ENCODE measurements at regions not wholly inside any gene's neighbourhood (a gene's known extent, or its start where the extent isn't known, plus 50 kb on each side); places are given as distances from the start of the nearest gene placed in this dataset.
"Not testable (repeated sequence)": the region's sequence is repeated elsewhere in the genome, so short reads cannot be mapped to it uniquely, and the experiment has no call there.

DNA sequence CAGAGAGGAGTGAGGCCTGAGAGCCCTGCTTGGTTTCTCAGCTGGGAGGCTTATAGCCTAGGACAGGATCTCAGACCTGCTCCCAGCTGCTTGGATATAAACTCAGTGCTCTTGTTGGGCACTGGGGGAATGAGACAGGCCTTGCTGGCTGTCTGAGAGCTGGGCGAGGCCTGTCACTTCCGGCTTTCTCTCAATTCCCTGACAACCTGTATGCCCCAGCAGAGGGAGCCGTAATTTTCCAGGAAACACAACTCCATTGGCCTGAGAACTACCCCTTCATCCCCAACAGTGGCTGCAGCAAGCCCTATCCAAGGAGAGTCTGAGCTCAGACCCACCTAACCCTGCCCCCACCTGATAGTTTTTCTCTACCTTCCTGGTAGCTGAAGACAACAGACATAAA lies 258.3 kb upstream of the STXBP6 start:
- DNase-seq (ENCODE audit: low spot score): no peak
- TF ChIP-seq, protein P1, sequence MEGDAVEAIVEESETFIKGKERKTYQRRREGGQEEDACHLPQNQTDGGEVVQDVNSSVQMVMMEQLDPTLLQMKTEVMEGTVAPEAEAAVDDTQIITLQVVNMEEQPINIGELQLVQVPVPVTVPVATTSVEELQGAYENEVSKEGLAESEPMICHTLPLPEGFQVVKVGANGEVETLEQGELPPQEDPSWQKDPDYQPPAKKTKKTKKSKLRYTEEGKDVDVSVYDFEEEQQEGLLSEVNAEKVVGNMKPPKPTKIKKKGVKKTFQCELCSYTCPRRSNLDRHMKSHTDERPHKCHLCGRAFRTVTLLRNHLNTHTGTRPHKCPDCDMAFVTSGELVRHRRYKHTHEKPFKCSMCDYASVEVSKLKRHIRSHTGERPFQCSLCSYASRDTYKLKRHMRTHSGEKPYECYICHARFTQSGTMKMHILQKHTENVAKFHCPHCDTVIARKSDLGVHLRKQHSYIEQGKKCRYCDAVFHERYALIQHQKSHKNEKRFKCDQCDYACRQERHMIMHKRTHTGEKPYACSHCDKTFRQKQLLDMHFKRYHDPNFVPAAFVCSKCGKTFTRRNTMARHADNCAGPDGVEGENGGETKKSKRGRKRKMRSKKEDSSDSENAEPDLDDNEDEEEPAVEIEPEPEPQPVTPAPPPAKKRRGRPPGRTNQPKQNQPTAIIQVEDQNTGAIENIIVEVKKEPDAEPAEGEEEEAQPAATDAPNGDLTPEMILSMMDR (IDR thresholded peaks at IDR 0.05; ENCODE audit: borderline replicate concordance, control extremely low read depth, extremely low read depth, insufficient read depth, missing control alignments): no peak
- in situ Hi-C loops (cut with MboI; ENCODE audit: low sequenced_read_pairs, unreplicated experiment): no loop called here

DNA sequence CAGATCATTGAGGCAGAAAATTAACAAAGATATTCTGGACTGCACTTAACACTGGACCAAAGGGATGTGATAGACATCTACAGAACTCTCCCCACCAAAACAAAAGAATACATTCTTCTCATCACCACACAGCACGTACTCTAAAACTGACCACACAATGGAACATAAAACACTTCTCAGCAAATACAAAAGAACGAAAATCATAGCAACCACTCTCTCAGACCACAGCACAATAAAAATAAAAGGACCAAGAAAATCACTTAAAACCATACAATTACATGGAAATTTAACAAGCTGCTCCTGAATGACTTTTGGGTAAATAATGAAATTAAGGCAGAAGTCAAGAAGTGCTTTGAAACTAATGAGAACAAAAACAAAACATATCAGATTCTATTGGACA lies 254.0 kb upstream of the STXBP6 start:
- TF ChIP-seq, protein P1 (IDR thresholded peaks at IDR 0.05; ENCODE audit: borderline replicate concordance, control extremely low read depth, extremely low read depth, insufficient read depth, missing control alignments): no peak
- no peak for DNase-seq (ENCODE audit: low spot score)
- in situ Hi-C loops (cut with MboI; ENCODE audit: low sequenced_read_pairs, unreplicated experiment): no loop called here

DNA sequence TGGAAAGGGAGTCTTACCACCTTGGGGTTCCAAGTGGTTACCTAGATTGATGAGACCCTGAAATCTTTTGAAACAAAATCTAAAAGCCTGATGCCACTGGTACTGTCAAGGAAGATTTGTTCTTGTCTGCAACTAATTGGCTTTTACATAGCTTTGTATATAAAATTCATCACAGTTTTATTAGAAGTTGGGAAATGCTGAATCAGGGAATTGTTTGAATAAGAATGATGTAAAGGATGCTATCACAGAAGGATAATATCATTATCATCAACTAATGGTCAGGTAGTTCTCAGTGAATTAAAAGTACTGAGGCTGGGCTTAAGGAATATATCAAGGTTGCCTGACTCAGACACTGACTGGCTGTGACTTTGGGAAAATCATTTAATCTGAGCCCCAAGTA lies 248.3 kb upstream of the STXBP6 start:
- DNase-seq (ENCODE audit: low spot score): no peak
- TF ChIP-seq, protein P1 (IDR thresholded peaks at IDR 0.05; ENCODE audit: borderline replicate concordance, control extremely low read depth, extremely low read depth, insufficient read depth, missing control alignments): no peak
- in situ Hi-C loops (cut with MboI; ENCODE audit: low sequenced_read_pairs, unreplicated experiment): no loop called here

- in situ Hi-C loops (cut with MboI; ENCODE audit: low sequenced_read_pairs, unreplicated experiment): not testable (repeated sequence)
Measured at GRCh38 chr14:25290154-25290553, 240.2 kb upstream of the STXBP6 start.

GRCh38 chr14:25274529-25274928 lies 224.6 kb upstream of the STXBP6 start:
- in situ Hi-C loops (cut with MboI; ENCODE audit: low sequenced_read_pairs, unreplicated experiment): no loop called here
- no peak for DNase-seq (ENCODE audit: low spot score)
- TF ChIP-seq, protein P1 (IDR thresholded peaks at IDR 0.05; ENCODE audit: borderline replicate concordance, control extremely low read depth, extremely low read depth, insufficient read depth, missing control alignments): no peak

More at GRCh38 chr14:25290154-25290553, 240.2 kb upstream of the STXBP6 start:
- not testable (repeated sequence) for DNase-seq (ENCODE audit: low spot score)

DNA sequence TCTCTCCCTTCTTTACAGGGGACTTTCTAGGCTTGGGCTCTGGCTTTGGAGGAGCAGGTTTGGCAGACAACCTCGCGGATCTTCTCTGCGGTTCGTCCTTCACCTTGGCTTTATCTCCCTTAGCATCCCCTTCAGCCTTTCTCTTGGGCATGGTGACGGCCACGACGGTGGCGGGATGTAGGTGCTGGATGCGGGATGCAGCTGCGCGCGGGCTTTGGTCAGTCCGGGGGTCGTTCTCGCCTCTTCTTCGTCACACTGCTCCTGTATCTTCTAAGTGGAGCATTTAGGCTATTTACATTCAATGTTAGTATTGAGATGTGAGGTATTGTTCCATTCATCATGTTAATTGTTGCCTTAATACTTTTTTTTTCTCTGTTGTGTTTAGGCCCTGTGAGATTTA lies 217.2 kb upstream of the STXBP6 start:
- DNase-seq (ENCODE audit: low spot score): no peak
- in situ Hi-C loops (cut with MboI; ENCODE audit: low sequenced_read_pairs, unreplicated experiment): no loop called here
- TF ChIP-seq, protein P1 (IDR thresholded peaks at IDR 0.05; ENCODE audit: borderline replicate concordance, control extremely low read depth, extremely low read depth, insufficient read depth, missing control alignments): no peak

- TF ChIP-seq, protein P1 (IDR thresholded peaks at IDR 0.05; ENCODE audit: borderline replicate concordance, control extremely low read depth, extremely low read depth, insufficient read depth, missing control alignments): no peak
- in situ Hi-C loops (cut with MboI; ENCODE audit: low sequenced_read_pairs, unreplicated experiment): no loop called here
Measured at GRCh38 chr14:25259470-25259869, 209.5 kb upstream of the STXBP6 start.

More at GRCh38 chr14:25259470-25259869, 209.5 kb upstream of the STXBP6 start:
- no peak for DNase-seq (ENCODE audit: low spot score)
